ENCODE measurements at regions not wholly inside any gene's neighbourhood (a gene's known extent, or its start where the extent isn't known, plus 50 kb on each side); places are given as distances from the start of the nearest gene placed in this dataset.

GRCh38 chr1:198397208-198397808 lies 143.2 kb downstream of the ATP6V1G3 start:
- ATAC-seq (no peak), DNase-seq (no peak)
- no peaks in the 10 kb centered on the region for H3K27me3 ChIP-seq (ENCODE audit: low read depth)
- TF ChIP-seq CTCF (IDR thresholded peaks at IDR 0.05) = no peak
- H3K4me1 ChIP-seq = no peaks in the 10 kb centered on the region
- H3K9me3 ChIP-seq = no peaks in the 10 kb centered on the region
- H3K36me3 ChIP-seq = no peaks in the 10 kb centered on the region
- no peak overlapping the region for H3K4me3 ChIP-seq
- no peak overlapping the region for H3K27ac ChIP-seq
- intact Hi-C loops (cut with DNase I) = no loop called here

- no peaks in the 10 kb centered on the region for H3K36me3 ChIP-seq
- DNase-seq = no peak
- ATAC-seq = no peak
- no peaks in the 10 kb centered on the region for H3K4me1 ChIP-seq
- no peaks in the 10 kb centered on the region for H3K27me3 ChIP-seq (ENCODE audit: low read depth)
- H3K27ac ChIP-seq = no peak overlapping the region
- intact Hi-C loops (cut with DNase I) = no loop called here
- TF ChIP-seq CTCF (IDR thresholded peaks at IDR 0.05) = no peak
- no peaks in the 10 kb centered on the region for H3K9me3 ChIP-seq
- H3K4me3 ChIP-seq = no peak overlapping the region
Measured at GRCh38 chr1:198391393-198392020, 149.0 kb downstream of the ATP6V1G3 start.

- no peak overlapping the region for H3K27ac ChIP-seq
- ATAC-seq = no peak
- no peaks in the 10 kb centered on the region for H3K27me3 ChIP-seq (ENCODE audit: low read depth)
- no peaks in the 10 kb centered on the region for H3K36me3 ChIP-seq
- no peak for TF ChIP-seq CTCF (IDR thresholded peaks at IDR 0.05)
- no peak overlapping the region for H3K4me3 ChIP-seq
- H3K9me3 ChIP-seq = no peaks in the 10 kb centered on the region
- intact Hi-C loops (cut with DNase I) = no loop called here
- DNase-seq = no peak
- H3K4me1 ChIP-seq = no peaks in the 10 kb centered on the region
Measured at GRCh38 chr1:198387587-198387986, 152.9 kb downstream of the ATP6V1G3 start.

GRCh38 chr1:198380275-198380674 lies 160.2 kb downstream of the ATP6V1G3 start:
- no peak overlapping the region for H3K4me3 ChIP-seq
- ATAC-seq = no peak
- no peak for DNase-seq
- H3K4me1 ChIP-seq = no peaks in the 10 kb centered on the region
- no peak overlapping the region for H3K27ac ChIP-seq
- TF ChIP-seq CTCF (IDR thresholded peaks at IDR 0.05) = no peak
- H3K27me3 ChIP-seq (ENCODE audit: low read depth) = no peaks in the 10 kb centered on the region
- intact Hi-C loops (cut with DNase I) = no loop called here
- H3K9me3 ChIP-seq = no peaks in the 10 kb centered on the region
- H3K36me3 ChIP-seq = no peaks in the 10 kb centered on the region

GRCh38 chr1:198377702-198378101 lies 162.8 kb downstream of the ATP6V1G3 start:
- Histone ChIP-seq H3K9me3 (no peaks in the 10 kb centered on the region), H3K27me3 (ENCODE audit: low read depth) (no peaks in the 10 kb centered on the region), H3K27ac (no peak overlapping the region), H3K36me3 (no peaks in the 10 kb centered on the region), H3K4me3 (no peak overlapping the region), H3K4me1 (no peaks in the 10 kb centered on the region)
- DNase-seq = no peak
- ATAC-seq = no peak
- TF ChIP-seq CTCF (IDR thresholded peaks at IDR 0.05) = no peak
- intact Hi-C loops (cut with DNase I) = no loop called here
